Choroid plexus epithelial cell (primary cell): ENCODE measurements at regions not wholly inside any gene's neighbourhood (a gene's known extent, or its start where the extent isn't known, plus 50 kb on each side); places are given as distances from the start of the nearest gene placed in this dataset.
A peak's percentile ranks its signal among the peaks of the same experiment; 100 is the strongest.

Experiments
- DNase-seq: peaks from one replicate; pipeline ENCODE4 v3.0.0-alpha.2; 2010; ENCODE audit warnings: low read depth
- H3K4me3 ChIP-seq: 2 replicates; pipeline ENCODE4 v1.5.1; 2011; ENCODE audit warnings: low read depth, mild to moderate bottlenecking, control low read depth, low read length, moderate library complexity
- CTCF ChIP-seq: conservative IDR thresholded peaks from 2 replicates; pipeline ENCODE4 v1.5.1; 2011; ENCODE audit warnings: low read depth, mild to moderate bottlenecking, control low read depth, inconsistent platforms, low read length, moderate library complexity

GRCh38 chr6:156699935-156700334, 77.2 kb upstream of the ARID1B start:
- H3K4me3 ChIP-seq: no peak overlapping the region
- TF ChIP-seq CTCF: no peak
- DNase-seq: no peak

- peak; percentile 81 for DNase-seq
- no peak overlapping the region for H3K4me3 ChIP-seq
- TF ChIP-seq CTCF: no peak
Observed at GRCh38 chr6:156699017-156699421, 78.2 kb upstream of the ARID1B start.

GRCh38 chr6:156698239-156699016, 78.8 kb upstream of the ARID1B start:
- no peak for DNase-seq
- no peak overlapping the region for H3K4me3 ChIP-seq
- no peak for TF ChIP-seq CTCF

- no peak overlapping the region for H3K4me3 ChIP-seq
- TF ChIP-seq CTCF: no peak
- no peak for DNase-seq
Observed at GRCh38 chr6:156697225-156697830, 79.8 kb upstream of the ARID1B start.

- no peak for DNase-seq
- H3K4me3 ChIP-seq: no peak overlapping the region
- no peak for TF ChIP-seq CTCF
Observed at GRCh38 chr6:156695742-156696141, 81.4 kb upstream of the ARID1B start.

- no peak for TF ChIP-seq CTCF
- H3K4me3 ChIP-seq: no peak overlapping the region
- DNase-seq: no peak
Observed at GRCh38 chr6:156694679-156695078, 82.5 kb upstream of the ARID1B start.

- TF ChIP-seq CTCF: no peak
- H3K4me3 ChIP-seq: no peak overlapping the region
- no peak for DNase-seq
Observed at GRCh38 chr6:156691018-156691417, 86.2 kb upstream of the ARID1B start.
